CD4-positive, alpha-beta T cell (primary cell): ENCODE measurements at regions not wholly inside any gene's neighbourhood (a gene's known extent, or its start where the extent isn't known, plus 50 kb on each side); places are given as distances from the start of the nearest gene placed in this dataset.

Experiments used
- ATAC-seq: fragments of 200-7000 bp; cut with Tn5 transposase; one replicate; pipeline ENCODE4 v1.10.0; 2022; ENCODE audit warnings: mild to moderate bottlenecking; ENCODE audit not compliant: poor library complexity
- CTCF ChIA-PET: fragments of 350-600 bp; sonication (Branson Sonifier 250); formaldehyde crosslinking; loops from one replicate; lab custom pipeline; 2021; ENCODE audit warnings: antibody characterized with exemption, inconsistent platforms; lab: Charles Lee
- POLR2A ChIA-PET: fragments of 350-600 bp; sonication (Branson Sonifier 250); formaldehyde crosslinking; loops from one replicate; lab custom pipeline; 2021; ENCODE audit warnings: antibody characterized with exemption, inconsistent platforms; lab: Charles Lee
- DNase-seq, 14 experiments: peaks; one replicate each; pipeline ENCODE4 v3.0.0-alpha.2; 2013 to 2020; ENCODE audit warnings: mixed read lengths in 2 of 14
- H3K27ac ChIP-seq, 2 donors: one replicate each; pipeline versions ENCODE4 v1.5.1 to v1.7.0; 2013; ENCODE audit warnings: low read length in 2 of 2, low read depth in 1 of 2, mild to moderate bottlenecking in 1 of 2
- H3K27me3 ChIP-seq, 2 experiments: 1 replicate in 1 of 2; 2 replicates in 1 of 2; pipeline versions ENCODE4 v1.6.1 to v1.7.0; 2013; ENCODE audit warnings: low read length in 2 of 2, control low read depth in 1 of 2, mild to moderate bottlenecking in 1 of 2, moderate library complexity in 1 of 2; ENCODE audit not compliant: insufficient read depth in 2 of 2, control insufficient read depth in 1 of 2
- H3K36me3 ChIP-seq: one replicate; pipeline ENCODE4 v1.6.1; 2013; ENCODE audit warnings: low read length, control low read depth; ENCODE audit not compliant: insufficient read depth
- H3K4me1 ChIP-seq: one replicate; pipeline ENCODE4 v1.6.1; 2013; ENCODE audit warnings: low read length, control low read depth; ENCODE audit not compliant: insufficient read depth
- H3K4me3 ChIP-seq: one replicate; pipeline ENCODE4 v1.5.1; 2013; ENCODE audit warnings: mild to moderate bottlenecking, low read length, moderate library complexity
- H3K9me3 ChIP-seq, 2 experiments: 1 replicate in 1 of 2; 2 replicates in 1 of 2; pipeline versions ENCODE4 v1.6.1 to v1.7.0; 2013; ENCODE audit warnings: low read length in 2 of 2, mild to moderate bottlenecking in 2 of 2, control low read depth in 1 of 2, moderate library complexity in 1 of 2; ENCODE audit not compliant: control insufficient read depth in 1 of 2, insufficient read depth in 1 of 2
- H3K27ac Mint-ChIP-seq: one replicate; pipeline ENCODE4 v1.8.0; 2020; ENCODE audit warnings: mixed read lengths
- H3K27me3 Mint-ChIP-seq: one replicate; pipeline ENCODE4 v1.8.0; 2021; ENCODE audit warnings: mixed read lengths
- H3K36me3 Mint-ChIP-seq: one replicate; pipeline ENCODE4 v1.8.0; 2021; ENCODE audit warnings: low read depth, mixed read lengths
- H3K4me1 Mint-ChIP-seq: one replicate; pipeline ENCODE4 v1.8.0; 2021; ENCODE audit warnings: low read depth, mixed read lengths
- H3K4me3 Mint-ChIP-seq: one replicate; pipeline ENCODE4 v1.8.0; 2020; ENCODE audit warnings: mild to moderate bottlenecking, mixed read lengths
- H3K9me3 Mint-ChIP-seq: one replicate; pipeline ENCODE4 v1.8.0; 2020; ENCODE audit warnings: mixed read lengths
- intact Hi-C, 2 experiments: fragments of 100-400 bp; cut with DNase I in 1 of 2; cut with micrococcal nuclease in 1 of 2; formaldehyde crosslinking; loops; one replicate each; pipeline versions ENCODE4 v1.15.1 to v1.9.0; 2023 to 2025; cut with DNase I, micrococcal nuclease
- TF ChIP-seq, protein P1 (sequence below): fragments of 200-600 bp; IDR thresholded peaks from one replicate; pipeline ENCODE4 v1.8.0; 2022; ENCODE audit warnings: antibody characterized with exemption, mild to moderate bottlenecking

DNA sequence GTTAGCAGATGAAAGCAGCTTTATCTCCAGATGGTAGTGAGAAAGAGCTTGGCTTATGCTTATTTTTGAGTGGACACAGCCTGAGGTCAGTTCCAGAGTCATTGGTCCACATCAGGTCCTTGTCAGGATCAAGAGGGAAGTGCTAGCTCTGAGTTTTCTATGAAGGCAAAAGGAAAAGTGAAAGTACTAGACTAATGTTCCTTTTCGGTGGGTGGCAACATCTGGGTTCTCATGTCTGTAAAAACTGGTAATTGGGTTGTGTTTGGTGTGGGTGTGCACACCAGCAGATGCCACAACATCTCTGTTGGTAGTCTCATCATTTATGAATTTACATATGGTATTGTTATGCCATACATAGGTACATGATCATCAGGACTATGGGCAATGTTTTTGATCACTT lies 210.5 kb downstream of the PWWP3B start:
- H3K9me3 Mint-ChIP-seq: no peaks in the 10 kb centered on the region
- peaks cover 3% of the 10 kb centered on the region for H3K4me1 ChIP-seq
- no peak overlapping the region for H3K27ac ChIP-seq
- no peaks in the 10 kb centered on the region for H3K27me3 ChIP-seq
- H3K4me3 Mint-ChIP-seq: peak overlapping the region; percentile 35
- no peak for ATAC-seq
- no peak overlapping the region for H3K27ac Mint-ChIP-seq
- H3K4me1 Mint-ChIP-seq: peaks cover 9% of the 10 kb centered on the region
- H3K4me3 ChIP-seq: peak overlapping the region; percentile 10
- H3K36me3 Mint-ChIP-seq: no peaks in the 10 kb centered on the region
- ChIA-PET POLR2A (no interaction called here), CTCF (no interaction called here)
- H3K36me3 ChIP-seq: no peaks in the 10 kb centered on the region
- DNase-seq: peak in 3 of 14 experiments; percentile 0 to 18 (median 2)
- TF ChIP-seq, protein P1, sequence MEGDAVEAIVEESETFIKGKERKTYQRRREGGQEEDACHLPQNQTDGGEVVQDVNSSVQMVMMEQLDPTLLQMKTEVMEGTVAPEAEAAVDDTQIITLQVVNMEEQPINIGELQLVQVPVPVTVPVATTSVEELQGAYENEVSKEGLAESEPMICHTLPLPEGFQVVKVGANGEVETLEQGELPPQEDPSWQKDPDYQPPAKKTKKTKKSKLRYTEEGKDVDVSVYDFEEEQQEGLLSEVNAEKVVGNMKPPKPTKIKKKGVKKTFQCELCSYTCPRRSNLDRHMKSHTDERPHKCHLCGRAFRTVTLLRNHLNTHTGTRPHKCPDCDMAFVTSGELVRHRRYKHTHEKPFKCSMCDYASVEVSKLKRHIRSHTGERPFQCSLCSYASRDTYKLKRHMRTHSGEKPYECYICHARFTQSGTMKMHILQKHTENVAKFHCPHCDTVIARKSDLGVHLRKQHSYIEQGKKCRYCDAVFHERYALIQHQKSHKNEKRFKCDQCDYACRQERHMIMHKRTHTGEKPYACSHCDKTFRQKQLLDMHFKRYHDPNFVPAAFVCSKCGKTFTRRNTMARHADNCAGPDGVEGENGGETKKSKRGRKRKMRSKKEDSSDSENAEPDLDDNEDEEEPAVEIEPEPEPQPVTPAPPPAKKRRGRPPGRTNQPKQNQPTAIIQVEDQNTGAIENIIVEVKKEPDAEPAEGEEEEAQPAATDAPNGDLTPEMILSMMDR: no peak
- no peaks in the 10 kb centered on the region for H3K9me3 ChIP-seq
- intact Hi-C loops: no loop called here
- no peaks in the 10 kb centered on the region for H3K27me3 Mint-ChIP-seq

DNA sequence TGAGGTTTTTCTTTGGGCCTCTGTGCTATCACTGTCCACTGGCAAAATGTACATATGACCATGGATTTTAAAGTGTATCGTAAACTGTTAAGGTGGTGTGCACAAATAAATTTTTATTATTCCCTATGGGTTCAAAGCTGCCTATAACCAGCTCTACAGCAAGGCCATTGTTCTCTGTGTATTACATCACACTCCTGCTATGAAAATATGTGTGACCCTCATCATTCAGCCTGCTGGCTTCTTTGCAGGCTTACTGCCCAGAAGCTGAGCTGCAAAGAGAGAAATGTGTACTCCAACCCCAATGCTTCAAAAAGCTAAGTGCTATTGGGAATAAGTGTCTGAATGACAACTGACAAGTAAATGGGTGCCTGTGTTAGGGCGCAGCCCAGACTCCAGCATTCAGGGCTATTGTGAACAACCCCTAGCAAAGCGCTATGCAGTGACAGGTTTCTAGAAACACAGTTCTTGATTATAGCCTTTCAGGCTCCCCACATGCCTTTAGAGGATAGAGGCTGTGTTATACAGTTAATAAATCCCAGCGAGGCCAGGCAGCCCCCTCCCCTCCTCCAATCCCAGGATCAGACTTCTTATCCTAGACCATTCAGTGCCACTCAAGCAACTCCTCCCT lies 220.4 kb upstream of the RADX start:
- Mint-ChIP-seq H3K36me3 (no peaks in the 10 kb centered on the region), H3K27me3 (no peaks in the 10 kb centered on the region), H3K4me3 (no peak overlapping the region), H3K9me3 (no peaks in the 10 kb centered on the region), H3K4me1 (no peaks in the 10 kb centered on the region), H3K27ac (no peak overlapping the region)
- ChIA-PET CTCF (no interaction called here), POLR2A (no interaction called here)
- no peaks in the 10 kb centered on the region for H3K4me1 ChIP-seq
- H3K27ac ChIP-seq: no peak overlapping the region
- TF ChIP-seq, protein P1: no peak
- no peaks in the 10 kb centered on the region for H3K27me3 ChIP-seq
- intact Hi-C loops: no loop called here
- ATAC-seq (no peak), DNase-seq (no peak)
- H3K9me3 ChIP-seq: no peaks in the 10 kb centered on the region
- H3K4me3 ChIP-seq: no peak overlapping the region
- H3K36me3 ChIP-seq: no peaks in the 10 kb centered on the region

DNA sequence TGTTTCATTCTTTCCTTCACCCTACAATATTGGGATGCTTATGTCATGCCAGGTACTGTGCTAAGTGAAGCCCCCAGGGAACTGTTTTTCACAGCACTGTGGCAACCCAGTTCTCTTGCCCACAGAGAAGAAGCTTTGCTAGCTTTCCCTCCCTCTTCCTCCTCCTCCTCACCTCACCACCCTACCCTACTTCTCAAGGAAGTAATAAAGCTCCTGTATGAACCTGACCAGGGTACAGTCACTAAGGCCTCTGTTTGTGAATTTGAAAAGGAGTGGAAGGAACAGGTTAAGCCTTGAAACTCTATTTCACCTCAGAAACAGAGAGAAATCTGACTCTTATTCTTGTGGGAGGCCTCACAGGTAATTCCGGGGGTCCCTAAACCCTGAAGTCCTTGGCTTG lies 219.4 kb upstream of the RADX start:
- no peaks in the 10 kb centered on the region for H3K36me3 ChIP-seq
- ChIA-PET POLR2A (no interaction called here), CTCF (no interaction called here)
- H3K9me3 ChIP-seq: no peaks in the 10 kb centered on the region
- Mint-ChIP-seq H3K4me3 (no peak overlapping the region), H3K4me1 (no peaks in the 10 kb centered on the region), H3K9me3 (no peaks in the 10 kb centered on the region), H3K36me3 (no peaks in the 10 kb centered on the region), H3K27me3 (no peaks in the 10 kb centered on the region), H3K27ac (no peak overlapping the region)
- intact Hi-C loops: no loop called here
- TF ChIP-seq, protein P1: no peak
- ATAC-seq (no peak), DNase-seq (no peak)
- no peak overlapping the region for H3K27ac ChIP-seq
- no peaks in the 10 kb centered on the region for H3K27me3 ChIP-seq
- no peak overlapping the region for H3K4me3 ChIP-seq
- no peaks in the 10 kb centered on the region for H3K4me1 ChIP-seq
